Right forelimb (tissue), 1 donor: ENCODE measurements at regions not wholly inside any gene's neighbourhood (a gene's known extent, or its start where the extent isn't known, plus 50 kb on each side); places are given as distances from the start of the nearest gene placed in this dataset.

Source experiments
- DNase-seq: peaks from one replicate; pipeline ENCODE4 v3.0.0-alpha.2; 2018

- DNase-seq = no peak
These were observed 54.2 kb upstream of the TMCO5A start for GRCh38 chr15:37880009-37880834.

- DNase-seq = no peak
These were observed 53.6 kb upstream of the TMCO5A start for GRCh38 chr15:37880835-37881153.

GRCh38 chr15:37881237-37882013 lies 53.0 kb upstream of the TMCO5A start:
- no peak for DNase-seq

- no peak for DNase-seq
These were observed 51.8 kb upstream of the TMCO5A start for GRCh38 chr15:37882640-37883039.
